Effector memory CD4-positive, alpha-beta T cell (primary cell): ENCODE measurements at regions not wholly inside any gene's neighbourhood (a gene's known extent, or its start where the extent isn't known, plus 50 kb on each side); places are given as distances from the start of the nearest gene placed in this dataset.

Experiments used
- DNase-seq, 3 donors: peaks; one replicate each; pipeline ENCODE4 v3.0.0-alpha.2; 2020
- H3K27ac ChIP-seq: 2 replicates; pipeline ENCODE4 v1.7.0; 2013; ENCODE audit warnings: mild to moderate bottlenecking, low read length, moderate library complexity; ENCODE audit not compliant: insufficient read depth, poor library complexity, severe bottlenecking
- H3K27me3 ChIP-seq: replicated peaks from 2 replicates; pipeline ENCODE4 v1.7.0; 2013; ENCODE audit warnings: mild to moderate bottlenecking, low read length; ENCODE audit not compliant: insufficient read depth, control insufficient read depth, poor library complexity, severe bottlenecking
- H3K36me3 ChIP-seq: 2 replicates; pipeline ENCODE4 v1.7.0; 2013; ENCODE audit warnings: mild to moderate bottlenecking, low read length, moderate library complexity; ENCODE audit not compliant: control insufficient read depth, insufficient read depth
- H3K4me1 ChIP-seq: 2 replicates; pipeline ENCODE4 v1.7.0; 2013; ENCODE audit warnings: low read length, mild to moderate bottlenecking; ENCODE audit not compliant: control insufficient read depth, insufficient read depth, poor library complexity, severe bottlenecking
- H3K4me3 ChIP-seq: 2 replicates; pipeline ENCODE4 v1.7.0; 2013; ENCODE audit warnings: low read length, low read depth, mild to moderate bottlenecking; ENCODE audit not compliant: insufficient read depth, poor library complexity, severe bottlenecking
- H3K9me3 ChIP-seq: 2 replicates; pipeline ENCODE4 v1.7.0; 2013; ENCODE audit warnings: mild to moderate bottlenecking, low read length, moderate library complexity; ENCODE audit not compliant: control insufficient read depth

DNA sequence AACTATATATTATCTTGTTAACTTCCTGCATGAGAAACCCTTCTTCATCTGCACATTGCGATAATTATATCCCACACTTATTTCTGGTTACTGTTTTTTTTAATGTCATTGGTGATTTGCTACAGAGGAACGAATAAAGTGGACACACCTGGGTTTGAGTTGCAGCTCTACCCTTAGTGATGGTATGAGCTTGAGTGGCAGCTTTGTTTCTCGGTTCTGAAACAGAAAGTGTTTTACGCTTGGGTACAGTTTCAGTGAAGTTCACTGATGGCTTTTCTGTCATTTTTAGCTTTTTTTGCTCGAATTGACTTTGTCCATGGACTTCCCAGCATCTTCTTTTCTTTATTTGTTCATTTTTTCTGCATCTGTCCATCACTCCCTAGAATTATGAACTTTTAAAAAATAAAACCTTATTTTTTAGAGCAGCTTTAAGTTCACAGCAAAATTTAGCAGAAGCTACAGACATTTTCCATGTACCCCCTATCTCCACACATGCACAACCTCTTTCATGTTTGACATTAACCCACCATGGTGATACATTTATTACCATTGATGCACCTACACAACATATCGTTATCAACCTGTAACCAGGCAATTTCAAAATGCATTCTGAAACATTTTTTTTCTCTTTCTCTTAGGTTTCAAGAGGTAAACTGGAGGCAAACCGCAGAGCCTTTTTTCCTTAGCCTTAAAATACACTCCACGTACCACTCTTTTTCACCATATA lies 1041.6 kb upstream of the PRKX start:
- H3K4me1 ChIP-seq: no peaks in the 10 kb centered on the region
- DNase-seq: no peak
- H3K27ac ChIP-seq: no peak overlapping the region
- no peaks in the 10 kb centered on the region for H3K9me3 ChIP-seq
- H3K36me3 ChIP-seq: no peaks in the 10 kb centered on the region
- no peaks in the 10 kb centered on the region for H3K27me3 ChIP-seq
- no peak overlapping the region for H3K4me3 ChIP-seq

DNA sequence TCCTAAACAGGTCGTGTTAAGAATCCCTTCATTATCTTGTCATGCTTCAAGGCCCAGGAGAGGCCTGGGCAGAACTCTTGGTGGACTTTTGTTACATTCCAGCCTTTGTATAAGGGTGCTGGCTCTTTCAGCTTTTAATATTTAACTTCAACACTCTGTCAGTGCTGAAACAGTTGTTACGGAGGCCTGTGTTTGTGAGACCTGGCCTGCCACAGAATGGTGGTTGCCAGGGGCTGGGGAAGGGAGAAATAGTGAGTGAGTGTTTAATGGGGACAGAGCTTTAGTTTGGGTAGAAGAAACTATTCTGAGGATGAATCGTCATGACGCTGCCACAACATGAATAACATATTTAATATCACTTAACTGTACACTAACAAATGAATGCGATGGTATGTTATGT lies 1027.6 kb upstream of the PRKX start:
- DNase-seq: no peak
- H3K27me3 ChIP-seq: no peaks in the 10 kb centered on the region
- H3K9me3 ChIP-seq: no peaks in the 10 kb centered on the region
- H3K4me3 ChIP-seq: no peak overlapping the region
- H3K4me1 ChIP-seq: no peaks in the 10 kb centered on the region
- no peak overlapping the region for H3K27ac ChIP-seq
- no peaks in the 10 kb centered on the region for H3K36me3 ChIP-seq

DNA sequence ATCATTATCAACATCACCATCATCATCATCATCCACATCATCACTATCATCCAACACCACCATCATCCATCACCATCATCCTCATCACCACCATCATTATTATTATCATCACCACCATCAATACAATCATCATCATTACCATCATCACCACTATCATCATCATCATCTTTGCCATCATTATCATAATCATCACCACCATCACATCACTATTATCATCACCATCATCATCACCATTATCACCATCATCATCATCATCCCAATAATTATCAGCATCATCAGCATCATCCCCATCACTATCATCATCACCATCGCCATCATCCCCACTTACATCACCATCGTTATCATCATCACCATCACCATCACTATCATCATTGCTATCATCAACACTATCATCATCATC lies 1021.9 kb upstream of the PRKX start:
- Histone ChIP-seq H3K9me3 (no peaks in the 10 kb centered on the region), H3K27ac (no peak overlapping the region), H3K27me3 (no peaks in the 10 kb centered on the region)

GRCh38 chrX:4710618-4711433 lies 997.4 kb upstream of the PRKX start:
- Histone ChIP-seq H3K36me3 (no peaks in the 10 kb centered on the region), H3K4me3 (no peak overlapping the region), H3K27me3 (no peaks in the 10 kb centered on the region), H3K4me1 (no peaks in the 10 kb centered on the region), H3K27ac (no peak overlapping the region), H3K9me3 (no peaks in the 10 kb centered on the region)
- DNase-seq: no peak

More for the DNA sequence above, 1021.9 kb upstream of the PRKX start:
- no peak overlapping the region for H3K4me3 ChIP-seq
- H3K4me1 ChIP-seq: no peaks in the 10 kb centered on the region
- no peak for DNase-seq
- no peaks in the 10 kb centered on the region for H3K36me3 ChIP-seq

GRCh38 chrX:4708970-4709760 lies 995.7 kb upstream of the PRKX start:
- H3K4me3 ChIP-seq: no peak overlapping the region
- H3K36me3 ChIP-seq: no peaks in the 10 kb centered on the region

DNA sequence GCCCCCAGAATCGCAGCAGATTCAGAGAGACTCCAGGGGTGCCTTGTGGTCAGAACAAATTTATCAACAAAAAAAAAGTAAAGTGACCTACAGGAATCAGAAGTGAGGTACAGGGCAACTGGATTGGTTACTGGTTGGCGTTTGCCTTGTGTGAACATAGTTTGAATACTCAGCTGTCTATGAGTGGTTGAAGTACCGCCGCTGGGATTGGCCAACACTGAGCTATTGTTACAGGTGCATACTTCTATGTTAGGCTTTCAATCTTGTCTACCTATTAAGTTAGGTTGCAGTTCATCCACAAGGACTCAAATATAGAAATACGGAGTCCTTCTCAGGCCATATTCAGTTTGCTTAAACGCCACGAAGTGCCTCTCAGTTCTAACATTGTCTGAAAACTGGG lies 993.5 kb upstream of the PRKX start:
- no peak for DNase-seq
- no peak overlapping the region for H3K27ac ChIP-seq
- H3K4me1 ChIP-seq: no peaks in the 10 kb centered on the region
- no peak overlapping the region for H3K4me3 ChIP-seq
- no peaks in the 10 kb centered on the region for H3K36me3 ChIP-seq
- H3K27me3 ChIP-seq: no peaks in the 10 kb centered on the region
- H3K9me3 ChIP-seq: no peaks in the 10 kb centered on the region

More at GRCh38 chrX:4708970-4709760, 995.7 kb upstream of the PRKX start:
- Histone ChIP-seq H3K4me1 (no peaks in the 10 kb centered on the region), H3K27ac (no peak overlapping the region), H3K27me3 (no peaks in the 10 kb centered on the region), H3K9me3 (no peaks in the 10 kb centered on the region)
- DNase-seq: no peak

GRCh38 chrX:4690521-4690920 lies 977.1 kb upstream of the PRKX start:
- Histone ChIP-seq H3K27ac (no peak overlapping the region), H3K4me1 (no peaks in the 10 kb centered on the region), H3K4me3 (no peak overlapping the region), H3K27me3 (no peaks in the 10 kb centered on the region), H3K36me3 (no peaks in the 10 kb centered on the region), H3K9me3 (no peaks in the 10 kb centered on the region)
- no peak for DNase-seq

GRCh38 chrX:4682636-4683035 lies 969.2 kb upstream of the PRKX start:
- DNase-seq: no peak
- Histone ChIP-seq H3K9me3 (no peaks in the 10 kb centered on the region), H3K4me3 (no peak overlapping the region), H3K4me1 (no peaks in the 10 kb centered on the region), H3K36me3 (no peaks in the 10 kb centered on the region), H3K27ac (no peak overlapping the region), H3K27me3 (no peaks in the 10 kb centered on the region)

GRCh38 chrX:4675686-4676300 lies 962.3 kb upstream of the PRKX start:
- Histone ChIP-seq H3K4me3 (no peak overlapping the region), H3K9me3 (no peaks in the 10 kb centered on the region), H3K4me1 (no peaks in the 10 kb centered on the region), H3K27me3 (no peaks in the 10 kb centered on the region), H3K36me3 (no peaks in the 10 kb centered on the region), H3K27ac (no peak overlapping the region)
- no peak for DNase-seq
